Loucy (cell line): ENCODE measurements at regions not wholly inside any gene's neighbourhood (a gene's known extent, or its start where the extent isn't known, plus 50 kb on each side); places are given as distances from the start of the nearest gene placed in this dataset.
A peak's percentile ranks its signal among the peaks of the same experiment; 100 is the strongest.
"Not testable (repeated sequence)": the region's sequence is repeated elsewhere in the genome, so short reads cannot be mapped to it uniquely, and the experiment has no call there.

Source experiments
- H2AFZ ChIP-seq: fragments of 200-600 bp; sonication (generic); 2 replicates; pipeline ENCODE4 v1.6.0; 2016; ENCODE audit warnings: antibody characterized with exemption, mild to moderate bottlenecking, low read length, moderate library complexity
- H3F3A ChIP-seq: fragments of 200-600 bp; 2 replicates; pipeline ENCODE4 v1.6.0; 2016; ENCODE audit warnings: antibody characterized with exemption, low read depth, mild to moderate bottlenecking
- H3K27me3 ChIP-seq: fragments of 200-600 bp; sonication (generic); 2 replicates; pipeline ENCODE4 v1.6.1; 2014; ENCODE audit warnings: low read length, mild to moderate bottlenecking; ENCODE audit not compliant: insufficient read depth, poor library complexity, severe bottlenecking
- H3K36me3 ChIP-seq: fragments of 200-600 bp; sonication (generic); 2 replicates; pipeline ENCODE4 v1.6.1; 2016; ENCODE audit warnings: low read length; ENCODE audit not compliant: insufficient read depth
- H3K4me1 ChIP-seq: fragments of 200-600 bp; sonication (generic); 2 replicates; pipeline ENCODE4 v1.5.1; 2014; ENCODE audit warnings: low read length, mild to moderate bottlenecking; ENCODE audit not compliant: insufficient read depth, poor library complexity, severe bottlenecking
- H3K4me2 ChIP-seq: fragments of 200-600 bp; sonication (generic); 2 replicates; pipeline ENCODE4 v1.6.0; 2014; ENCODE audit warnings: antibody characterized with exemption, low read length, low read depth, mild to moderate bottlenecking; ENCODE audit not compliant: poor library complexity, severe bottlenecking
- H3K4me3 ChIP-seq: fragments of 200-600 bp; sonication (generic); 2 replicates; pipeline ENCODE4 v1.5.1; 2014; ENCODE audit warnings: low read length, mild to moderate bottlenecking, mixed read lengths; ENCODE audit not compliant: poor library complexity, severe bottlenecking
- H3K79me2 ChIP-seq: fragments of 200-600 bp; sonication (generic); 2 replicates; pipeline ENCODE4 v1.6.1; 2014; ENCODE audit warnings: low read length; ENCODE audit not compliant: insufficient read depth
- H3K9ac ChIP-seq: fragments of 200-600 bp; sonication (generic); 2 replicates; pipeline ENCODE4 v1.6.0; 2014; ENCODE audit warnings: mild to moderate bottlenecking, low read depth, low read length, moderate library complexity; ENCODE audit not compliant: poor library complexity, severe bottlenecking
- H3K9me2 ChIP-seq: fragments of 200-600 bp; sonication (generic); replicated peaks from 2 replicates; pipeline ENCODE4 v1.6.1; 2016; ENCODE audit warnings: low read depth, low read length, mixed read lengths
- H3K9me3 ChIP-seq: fragments of 200-600 bp; sonication (generic); 2 replicates; pipeline ENCODE4 v1.6.1; 2014; ENCODE audit warnings: mild to moderate bottlenecking, antibody characterized with exemption, low read length, low read depth; ENCODE audit not compliant: insufficient read depth
- H4K20me1 ChIP-seq: fragments of 200-600 bp; sonication (generic); 2 replicates; pipeline ENCODE4 v1.6.0; 2014; ENCODE audit warnings: antibody characterized with exemption, low read length, mild to moderate bottlenecking; ENCODE audit not compliant: insufficient read depth, poor library complexity, severe bottlenecking
- EZH2phosphoT487 ChIP-seq: fragments of 200-600 bp; IDR thresholded peaks from 2 replicates; pipeline ENCODE4 v1.6.1; 2018; ENCODE audit warnings: antibody characterized with exemption, mild to moderate bottlenecking, moderate library complexity, borderline replicate concordance
- TF ChIP-seq, protein P1 (sequence below): fragments of 200-600 bp; sonication (generic); conservative IDR thresholded peaks from 2 replicates; pipeline ENCODE4 v1.5.1; 2014; ENCODE audit warnings: mild to moderate bottlenecking, antibody characterized with exemption, low read length

DNA sequence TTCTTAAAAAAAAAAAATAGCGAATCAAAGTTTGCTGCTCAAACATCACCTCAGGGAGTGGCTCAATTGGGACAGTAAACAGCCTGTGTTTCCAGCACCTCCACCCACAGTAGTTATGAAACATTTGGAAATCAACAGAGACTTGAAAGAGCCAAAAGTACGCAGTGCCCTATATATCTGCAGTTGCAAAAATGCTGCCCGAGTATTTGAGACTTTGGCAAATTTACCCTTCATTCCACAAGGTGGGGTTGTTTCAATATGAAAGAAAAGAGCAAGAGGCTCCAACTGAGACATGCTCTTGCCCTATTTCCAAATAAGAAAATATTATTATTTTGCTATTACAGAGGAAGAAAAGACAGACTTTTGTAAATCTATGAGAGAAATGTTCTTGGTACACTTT, 851.1 kb upstream of the RAG2 start:
- H3F3A ChIP-seq = no peaks in the 10 kb centered on the region
- H3K9me2 ChIP-seq = no peaks in the 10 kb centered on the region
- no peak overlapping the region for H2AFZ ChIP-seq
- H3K4me3 ChIP-seq = no peak overlapping the region
- TF ChIP-seq, protein P1, sequence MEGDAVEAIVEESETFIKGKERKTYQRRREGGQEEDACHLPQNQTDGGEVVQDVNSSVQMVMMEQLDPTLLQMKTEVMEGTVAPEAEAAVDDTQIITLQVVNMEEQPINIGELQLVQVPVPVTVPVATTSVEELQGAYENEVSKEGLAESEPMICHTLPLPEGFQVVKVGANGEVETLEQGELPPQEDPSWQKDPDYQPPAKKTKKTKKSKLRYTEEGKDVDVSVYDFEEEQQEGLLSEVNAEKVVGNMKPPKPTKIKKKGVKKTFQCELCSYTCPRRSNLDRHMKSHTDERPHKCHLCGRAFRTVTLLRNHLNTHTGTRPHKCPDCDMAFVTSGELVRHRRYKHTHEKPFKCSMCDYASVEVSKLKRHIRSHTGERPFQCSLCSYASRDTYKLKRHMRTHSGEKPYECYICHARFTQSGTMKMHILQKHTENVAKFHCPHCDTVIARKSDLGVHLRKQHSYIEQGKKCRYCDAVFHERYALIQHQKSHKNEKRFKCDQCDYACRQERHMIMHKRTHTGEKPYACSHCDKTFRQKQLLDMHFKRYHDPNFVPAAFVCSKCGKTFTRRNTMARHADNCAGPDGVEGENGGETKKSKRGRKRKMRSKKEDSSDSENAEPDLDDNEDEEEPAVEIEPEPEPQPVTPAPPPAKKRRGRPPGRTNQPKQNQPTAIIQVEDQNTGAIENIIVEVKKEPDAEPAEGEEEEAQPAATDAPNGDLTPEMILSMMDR = peak; percentile 56
- no peak for TF ChIP-seq EZH2phosphoT487
- no peaks in the 10 kb centered on the region for H3K79me2 ChIP-seq
- no peak overlapping the region for H3K4me2 ChIP-seq
- no peaks in the 10 kb centered on the region for H3K27me3 ChIP-seq
- no peaks in the 10 kb centered on the region for H3K36me3 ChIP-seq
- no peaks in the 10 kb centered on the region for H3K4me1 ChIP-seq
- H3K9ac ChIP-seq = no peak overlapping the region
- H4K20me1 ChIP-seq = peaks cover 3% of the 10 kb centered on the region
- no peaks in the 10 kb centered on the region for H3K9me3 ChIP-seq

DNA sequence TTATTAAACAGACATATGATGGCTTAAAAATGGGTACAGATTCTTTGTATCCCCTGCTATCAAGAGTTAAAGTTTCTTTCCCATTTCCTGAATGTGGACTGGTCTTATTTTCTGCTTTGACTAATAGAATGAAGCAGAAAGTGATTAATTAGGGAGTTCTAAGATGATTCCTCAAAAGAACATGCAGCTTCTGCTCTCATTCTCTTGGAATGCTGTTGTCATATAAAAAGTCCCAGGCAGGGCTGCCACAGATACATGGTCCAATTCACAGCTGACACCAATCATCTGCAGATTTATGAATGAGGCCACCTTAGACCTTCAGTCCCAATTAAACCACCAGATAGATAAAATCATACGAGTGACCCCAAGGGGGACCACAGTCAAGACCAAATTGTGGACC, 844.5 kb upstream of the RAG2 start:
- Histone ChIP-seq H3K4me1 (no peaks in the 10 kb centered on the region), H3K9ac (no peak overlapping the region), H3K4me3 (no peak overlapping the region), H3K27me3 (no peaks in the 10 kb centered on the region), H4K20me1 (peaks cover 3% of the 10 kb centered on the region), H3F3A (no peaks in the 10 kb centered on the region), H3K9me3 (no peaks in the 10 kb centered on the region), H2AFZ (no peak overlapping the region), H3K79me2 (no peaks in the 10 kb centered on the region), H3K36me3 (no peaks in the 10 kb centered on the region), H3K9me2 (no peaks in the 10 kb centered on the region), H3K4me2 (no peak overlapping the region)
- TF ChIP-seq EZH2phosphoT487 = no peak

DNA sequence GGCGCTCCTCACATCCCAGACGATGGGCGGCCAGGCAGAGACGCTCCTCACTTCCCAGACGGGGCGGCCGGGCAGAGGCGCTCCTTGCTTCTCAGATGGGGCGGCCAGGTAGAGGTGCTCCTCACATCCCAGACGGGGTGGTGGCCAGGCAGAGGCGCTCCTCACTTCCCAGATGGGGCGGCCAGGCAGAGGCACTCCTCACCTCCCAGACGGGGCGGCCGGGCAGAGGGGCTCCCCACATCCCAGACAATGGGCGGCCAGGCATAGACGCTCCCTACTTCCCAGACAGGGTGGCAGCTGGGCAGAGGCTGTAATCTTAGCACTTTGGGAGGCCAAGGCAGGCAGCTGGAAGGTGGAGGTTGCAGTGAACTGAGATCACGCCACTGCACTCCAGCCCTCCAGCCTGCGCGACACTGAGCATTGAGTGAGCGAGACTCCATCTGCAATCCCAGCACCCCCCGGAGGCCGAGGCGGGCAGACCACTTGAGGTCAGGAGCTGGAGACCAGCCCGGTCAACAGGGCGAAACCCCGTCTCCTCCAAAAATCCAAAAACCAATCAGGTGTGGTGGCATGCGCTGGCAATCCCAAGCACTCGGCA, 833.7 kb upstream of the RAG2 start:
- H3K4me3 ChIP-seq, H2AFZ ChIP-seq, H3K9me2 ChIP-seq: not testable (repeated sequence)

DNA sequence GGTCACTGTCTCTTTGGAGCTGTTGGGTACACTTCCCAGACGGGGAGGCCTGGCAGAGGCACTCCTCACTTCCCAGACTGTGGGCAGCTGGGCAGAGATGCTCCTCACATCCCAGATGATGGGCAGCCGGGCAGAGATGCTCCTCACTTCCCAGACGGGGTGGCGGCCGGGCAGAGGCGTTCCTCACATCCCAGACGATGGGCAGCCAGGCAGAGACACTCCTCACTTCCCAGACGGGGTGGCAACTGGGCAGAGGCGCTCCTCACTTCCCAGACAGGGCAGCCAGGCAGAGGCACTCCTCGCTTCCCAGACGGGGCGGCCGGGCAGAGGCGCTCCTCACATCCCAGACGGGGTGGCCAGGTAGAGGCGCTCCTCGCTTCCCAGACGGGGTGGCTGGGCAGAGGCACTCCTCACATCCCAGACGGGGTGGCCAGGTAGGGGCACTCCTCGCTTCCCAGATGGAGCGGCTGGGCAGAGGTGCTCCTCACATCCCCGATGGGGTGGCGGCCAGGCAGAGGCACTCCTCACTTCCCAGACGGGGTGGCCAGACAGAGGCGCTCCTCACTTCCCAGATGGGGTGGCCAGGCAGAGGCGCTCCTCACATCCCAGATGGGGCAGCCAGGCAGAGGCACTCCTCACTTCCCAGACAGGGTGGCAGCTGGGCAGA, 833.1 kb upstream of the RAG2 start:
- not testable (repeated sequence) for H3K9ac ChIP-seq, H3K9me3 ChIP-seq, H3K27me3 ChIP-seq, H3K4me1 ChIP-seq, H3K9me2 ChIP-seq, H2AFZ ChIP-seq, H4K20me1 ChIP-seq, H3K79me2 ChIP-seq, H3K4me2 ChIP-seq, H3F3A ChIP-seq, H3K4me3 ChIP-seq, H3K36me3 ChIP-seq

More for the DNA sequence above, 833.7 kb upstream of the RAG2 start:
- H3K27me3 ChIP-seq, H3K4me1 ChIP-seq, H3K79me2 ChIP-seq, H3K36me3 ChIP-seq, H3K9me3 ChIP-seq, H3K9ac ChIP-seq, H3K4me2 ChIP-seq, H3F3A ChIP-seq, H4K20me1 ChIP-seq: not testable (repeated sequence)
